Stimulated activated CD4-positive, alpha-beta T cell treated with anti-CD3 and anti-CD28 coated beads, Interleukin-1b, Interleukin-23, amount 100 ng/mL, for 48 hours (primary cell): ENCODE measurements at regions not wholly inside any gene's neighbourhood (a gene's known extent, or its start where the extent isn't known, plus 50 kb on each side); places are given as distances from the start of the nearest gene placed in this dataset.

Experiments
- DNase-seq: peaks from one replicate; pipeline ENCODE4 v3.0.0-alpha.2; 2020

- DNase-seq: no peak
Measured at GRCh38 chr5:110038297-110038997, 348.7 kb downstream of the MAN2A1 start.

GRCh38 chr5:110040178-110040577 is 350.5 kb downstream of the MAN2A1 start:
- DNase-seq: no peak

- DNase-seq: no peak
Measured at GRCh38 chr5:110043025-110043424, 353.3 kb downstream of the MAN2A1 start.

- DNase-seq: no peak
Measured at GRCh38 chr5:110045158-110045557, 355.4 kb downstream of the MAN2A1 start.

- DNase-seq: no peak
Measured at GRCh38 chr5:110048491-110048890, 358.8 kb downstream of the MAN2A1 start.

- no peak for DNase-seq
Measured at GRCh38 chr5:110049816-110050215, 360.1 kb downstream of the MAN2A1 start.

- DNase-seq: no peak
Measured at GRCh38 chr5:110050640-110051345, 361.1 kb downstream of the MAN2A1 start.

GRCh38 chr5:110053205-110053604 is 363.5 kb downstream of the MAN2A1 start:
- no peak for DNase-seq

- DNase-seq: no peak
Measured at GRCh38 chr5:110053824-110054223, 364.1 kb downstream of the MAN2A1 start.

- peak; percentile 78 for DNase-seq
Measured at GRCh38 chr5:110054240-110054639, 364.5 kb downstream of the MAN2A1 start.

GRCh38 chr5:110055302-110055701 is 365.6 kb downstream of the MAN2A1 start:
- DNase-seq: no peak

- no peak for DNase-seq
Measured at GRCh38 chr5:110056580-110057114, 366.9 kb downstream of the MAN2A1 start.

GRCh38 chr5:110058175-110058574 is 368.4 kb downstream of the MAN2A1 start:
- no peak for DNase-seq

GRCh38 chr5:110062246-110062645 is 372.5 kb downstream of the MAN2A1 start:
- DNase-seq: no peak

GRCh38 chr5:110063640-110064602 is 374.2 kb downstream of the MAN2A1 start:
- DNase-seq: no peak

- no peak for DNase-seq
Measured at GRCh38 chr5:110064603-110065268, 375.0 kb downstream of the MAN2A1 start.

GRCh38 chr5:110070836-110071235 is 381.1 kb downstream of the MAN2A1 start:
- DNase-seq: no peak

GRCh38 chr5:110072651-110073050 is 382.9 kb downstream of the MAN2A1 start:
- DNase-seq: no peak

GRCh38 chr5:110073534-110073933 is 383.8 kb downstream of the MAN2A1 start:
- no peak for DNase-seq

GRCh38 chr5:110075656-110076055 is 385.9 kb downstream of the MAN2A1 start:
- DNase-seq: no peak

- DNase-seq: no peak
Measured at GRCh38 chr5:110077147-110077546, 387.4 kb downstream of the MAN2A1 start.

GRCh38 chr5:110082194-110082593 is 392.5 kb downstream of the MAN2A1 start:
- no peak for DNase-seq

- DNase-seq: no peak
Measured at GRCh38 chr5:110082863-110083262, 393.1 kb downstream of the MAN2A1 start.
